Pulmonary artery endothelial cell (primary cell): ENCODE measurements at regions not wholly inside any gene's neighbourhood (a gene's known extent, or its start where the extent isn't known, plus 50 kb on each side); places are given as distances from the start of the nearest gene placed in this dataset.

Source experiments
- DNase-seq: peaks from one replicate; pipeline ENCODE4 v3.0.0-alpha.2; 2011; ENCODE audit warnings: low read depth, low spot score

DNA sequence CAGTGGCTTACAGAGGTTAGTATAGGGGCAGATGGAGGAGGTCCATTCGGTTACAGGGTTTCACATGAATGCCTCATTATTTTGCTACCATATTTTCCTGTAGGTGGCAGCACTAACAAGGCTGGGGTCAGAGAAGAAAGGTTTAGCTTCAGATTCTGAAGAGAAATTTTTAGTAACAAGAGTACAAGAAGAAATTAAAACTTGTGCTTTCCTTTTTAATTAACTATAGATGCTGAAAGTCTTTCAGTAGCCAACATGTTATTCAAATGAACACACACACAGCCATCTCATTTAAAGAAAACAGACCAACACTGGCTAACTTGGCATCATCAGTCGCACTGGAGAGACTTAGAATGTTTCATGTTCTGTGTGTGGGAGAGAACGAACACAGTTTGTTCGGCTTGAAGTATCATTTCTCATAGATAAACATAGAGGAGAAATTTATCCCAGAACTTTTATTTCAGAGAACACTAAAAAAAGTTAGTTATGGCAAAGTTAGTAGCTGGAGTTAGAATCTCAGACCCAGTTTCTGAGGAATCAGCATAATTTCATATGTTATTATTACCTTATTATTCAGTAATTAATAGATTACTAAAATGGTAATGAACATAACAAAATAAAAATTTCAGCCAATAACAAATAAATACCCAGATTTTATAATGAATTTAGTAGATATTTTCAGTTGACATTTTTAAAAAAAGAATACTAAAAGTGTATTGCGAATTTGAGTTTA lies 314.0 kb upstream of the RSPO3 start:
- peak; percentile 13 for DNase-seq

- no peak for DNase-seq
Measured at GRCh38 chr6:126805861-126806260, 312.6 kb upstream of the RSPO3 start.

DNA sequence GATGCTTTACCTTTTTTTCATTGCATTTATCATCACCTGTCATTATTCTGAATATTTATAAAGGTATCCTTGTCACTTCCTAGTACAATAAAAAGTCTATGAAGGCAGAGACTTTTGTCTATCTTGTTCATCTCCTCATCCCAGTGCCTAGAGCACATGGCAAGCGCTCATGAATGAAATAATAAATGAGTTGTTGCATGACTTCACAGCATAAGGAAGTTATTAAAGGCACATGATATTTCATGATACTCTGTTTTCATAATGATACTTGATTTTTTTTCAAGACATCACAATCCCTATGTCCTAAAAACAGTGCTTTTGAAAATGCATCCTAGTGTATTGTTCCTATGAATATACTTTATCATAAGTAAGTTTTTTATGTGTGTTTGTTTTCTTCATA lies 310.6 kb upstream of the RSPO3 start:
- DNase-seq = no peak

DNA sequence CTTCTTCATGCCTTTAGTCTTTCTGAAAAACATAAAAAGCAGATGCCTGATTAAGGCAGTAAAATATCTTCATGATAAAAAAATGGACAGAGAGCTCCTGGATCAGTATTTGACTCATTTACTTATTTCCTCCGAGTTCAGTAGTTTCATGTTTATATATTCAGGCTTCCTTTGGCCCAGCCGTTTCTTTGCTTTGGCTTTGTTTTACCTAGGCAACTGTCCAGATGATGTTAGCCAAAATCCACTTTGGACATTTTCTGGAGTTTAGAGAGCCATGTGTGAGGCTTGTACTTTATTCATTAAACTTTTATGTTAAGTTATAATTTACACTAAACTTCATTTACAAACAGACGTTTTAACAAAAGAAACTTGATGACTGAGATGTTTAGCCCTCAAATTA lies 307.1 kb upstream of the RSPO3 start:
- DNase-seq = peak; percentile 30

GRCh38 chr6:126812010-126812409 lies 306.5 kb upstream of the RSPO3 start:
- DNase-seq = no peak

DNA sequence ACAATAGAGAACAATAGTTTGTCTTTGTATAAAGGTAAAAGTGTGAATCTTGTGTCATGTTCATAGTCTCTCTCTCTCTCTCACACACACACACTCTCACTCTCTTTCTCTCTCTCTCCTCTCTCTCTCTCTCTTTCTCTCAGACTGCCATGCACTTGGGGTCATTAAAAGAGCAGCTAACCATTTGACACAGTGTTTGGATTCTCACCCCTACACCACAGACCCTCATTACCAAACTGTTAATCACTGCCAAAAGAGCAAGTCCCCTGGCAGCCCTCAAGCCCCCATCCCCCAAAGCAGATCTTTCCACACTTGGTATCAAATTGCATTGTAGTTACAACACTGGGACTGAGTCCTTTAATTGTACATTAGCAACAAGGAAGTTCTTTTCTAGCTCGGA lies 305.8 kb upstream of the RSPO3 start:
- DNase-seq = no peak

DNA sequence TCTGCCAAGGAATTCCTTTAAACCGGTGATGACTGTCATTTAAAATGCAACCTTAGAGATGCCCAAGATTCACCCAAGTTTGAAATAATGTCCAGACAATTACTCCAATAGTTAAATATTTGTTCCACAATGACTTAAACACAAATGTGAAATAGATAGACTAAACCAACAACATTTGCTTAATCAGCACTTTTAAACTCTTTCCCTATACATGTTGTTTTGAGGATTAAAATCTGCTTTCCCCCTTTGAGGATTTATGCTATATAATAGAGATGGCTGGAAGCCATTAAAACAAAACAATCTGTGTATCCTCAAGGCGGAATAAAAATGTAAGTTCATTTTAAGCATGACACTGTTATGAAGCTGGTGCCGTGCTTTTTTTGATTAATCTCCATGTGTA lies 297.8 kb upstream of the RSPO3 start:
- no peak for DNase-seq

- no peak for DNase-seq
Measured at GRCh38 chr6:126821706-126822105, 296.8 kb upstream of the RSPO3 start.

DNA sequence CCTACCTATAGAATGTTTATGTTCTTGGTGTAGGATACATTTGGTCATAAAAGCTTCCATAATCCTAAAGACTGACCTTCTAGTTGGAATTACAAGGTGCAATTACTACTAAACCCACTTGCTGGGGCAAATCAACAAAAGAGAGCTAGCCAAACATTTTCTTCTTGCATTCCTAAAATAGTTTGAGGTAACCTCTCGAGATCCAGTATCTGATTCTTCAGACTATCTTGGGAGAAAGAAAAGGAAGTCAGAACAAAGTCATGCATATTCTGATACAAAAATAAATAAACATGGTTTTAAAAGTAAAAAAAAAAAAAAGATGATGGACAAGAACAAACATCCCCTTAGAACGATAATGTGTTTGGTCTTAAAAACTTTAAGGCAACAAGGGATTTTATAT lies 294.2 kb upstream of the RSPO3 start:
- no peak for DNase-seq

DNA sequence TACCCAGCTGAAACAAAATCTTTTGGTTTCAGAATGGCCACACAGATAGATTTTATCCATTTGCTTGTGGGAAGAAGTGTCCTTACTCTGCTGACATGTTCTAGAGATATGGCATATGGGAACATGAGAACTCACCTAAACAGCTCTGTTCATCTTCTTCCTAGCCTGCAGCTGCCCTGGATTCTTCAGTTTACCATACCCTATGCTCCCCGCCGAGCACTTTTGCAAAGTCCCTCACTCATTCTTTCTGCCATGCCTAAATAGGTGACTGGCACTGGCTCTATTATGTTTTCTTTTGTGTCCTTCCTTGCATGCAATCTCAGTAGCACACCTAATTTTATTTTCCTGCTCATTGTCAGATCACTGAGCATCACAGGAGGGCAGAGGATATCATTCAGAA lies 293.7 kb upstream of the RSPO3 start:
- DNase-seq = no peak

GRCh38 chr6:126826166-126826714 lies 292.2 kb upstream of the RSPO3 start:
- DNase-seq = no peak

DNA sequence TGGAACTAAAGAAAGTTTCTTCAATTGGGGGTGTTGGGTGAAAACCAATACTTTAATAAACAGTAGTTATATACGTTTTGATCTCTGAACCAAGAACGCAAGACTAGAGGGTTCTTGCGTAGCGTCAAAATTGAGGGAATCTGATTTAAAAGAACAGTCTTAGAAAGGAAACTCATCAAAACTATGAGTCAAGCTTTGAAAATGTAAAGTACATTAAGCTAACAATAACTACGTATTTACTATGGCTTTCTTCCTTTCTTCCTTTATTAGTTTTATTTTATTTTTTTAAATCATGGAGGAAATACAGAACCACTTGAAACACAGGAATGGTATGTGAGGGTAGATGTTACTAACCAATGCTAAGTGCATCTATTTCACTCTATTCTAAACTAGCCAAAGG lies 287.0 kb upstream of the RSPO3 start:
- peak; percentile 10 for DNase-seq

- DNase-seq = no peak
Measured at GRCh38 chr6:126842769-126843168, 275.7 kb upstream of the RSPO3 start.

GRCh38 chr6:126848119-126848518 lies 270.4 kb upstream of the RSPO3 start:
- no peak for DNase-seq

DNA sequence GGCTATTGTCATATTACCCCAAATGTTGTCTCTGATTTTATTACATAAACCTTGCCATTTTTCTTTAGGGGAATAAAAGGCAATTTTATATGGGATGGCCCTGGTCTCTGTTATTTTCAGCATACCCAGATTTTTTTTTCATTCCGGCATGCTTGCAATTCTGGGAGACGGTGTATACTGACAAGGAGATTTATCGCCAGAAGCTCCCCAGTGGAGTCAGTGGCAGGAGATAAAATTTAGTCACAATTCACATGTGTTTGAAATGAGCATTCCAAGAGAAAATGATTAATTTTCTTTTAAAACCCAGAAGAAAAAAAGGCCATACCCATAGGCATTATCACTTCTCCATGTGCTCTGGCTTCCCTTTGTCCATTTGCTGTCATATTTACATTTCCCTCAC lies 250.8 kb upstream of the RSPO3 start:
- no peak for DNase-seq

- DNase-seq = no peak
Measured at GRCh38 chr6:126873351-126873750, 245.1 kb upstream of the RSPO3 start.

GRCh38 chr6:126873791-126874190 lies 244.7 kb upstream of the RSPO3 start:
- no peak for DNase-seq

DNA sequence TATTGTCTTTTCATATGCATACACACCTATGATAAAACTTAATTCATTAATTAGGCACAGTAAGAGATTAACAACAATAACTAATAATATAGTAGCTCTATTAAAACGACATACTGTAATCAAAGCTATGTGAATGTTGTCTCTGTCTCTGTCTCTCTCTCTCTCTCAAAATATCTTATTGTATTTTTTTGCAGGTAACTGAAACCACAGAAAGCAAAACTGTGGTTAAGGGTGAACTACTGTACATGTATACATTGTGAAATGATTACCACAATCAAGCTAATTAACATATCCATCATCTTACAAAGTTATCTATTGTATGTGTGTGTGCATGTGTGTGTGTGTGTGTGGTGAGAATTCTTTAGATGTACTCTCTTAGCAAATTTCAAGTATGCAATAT lies 242.0 kb upstream of the RSPO3 start:
- DNase-seq = no peak

DNA sequence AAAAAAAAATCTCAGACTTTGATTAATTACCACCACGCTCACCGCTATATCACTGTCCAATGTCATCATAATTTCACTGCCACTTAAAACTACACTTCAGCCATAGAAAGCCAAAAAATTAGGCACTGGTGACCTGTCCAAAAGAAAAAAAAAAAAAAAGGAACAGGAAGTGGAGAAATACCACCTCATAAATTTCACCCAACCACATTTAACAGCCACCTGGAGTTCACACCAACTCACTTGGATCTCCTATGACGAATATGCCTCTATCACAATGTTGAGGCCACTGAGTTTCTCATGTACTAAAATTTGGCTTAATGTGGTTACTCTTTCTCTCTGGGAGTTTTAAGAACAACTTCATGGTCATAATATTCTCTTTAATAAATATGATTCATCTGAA lies 237.5 kb upstream of the RSPO3 start:
- DNase-seq = no peak

DNA sequence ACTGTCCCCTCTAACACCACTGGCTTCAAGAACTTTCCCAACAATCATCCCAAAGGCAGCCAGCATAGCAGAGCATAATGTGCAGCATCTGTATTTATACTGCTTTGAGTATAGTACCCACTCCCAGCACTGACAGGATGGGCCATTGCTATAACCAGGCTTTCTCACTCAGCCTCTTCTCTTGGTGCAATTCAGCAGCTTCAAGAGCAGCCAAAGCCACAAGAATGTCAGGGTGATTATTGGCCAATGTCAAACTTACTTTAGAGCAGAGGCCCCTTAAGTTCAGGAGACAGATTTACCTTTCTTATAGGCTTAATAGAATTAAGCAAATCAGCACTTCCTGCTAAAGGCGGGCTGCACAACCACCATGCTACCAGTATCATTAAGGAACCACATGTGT lies 232.4 kb upstream of the RSPO3 start:
- no peak for DNase-seq

- peak; percentile 41 for DNase-seq
Measured at GRCh38 chr6:126888727-126889725, 229.4 kb upstream of the RSPO3 start.

- no peak for DNase-seq
Measured at GRCh38 chr6:126890055-126890454, 228.4 kb upstream of the RSPO3 start.
